Activated CD8-positive, alpha-beta T cell treated with anti-CD3 and anti-CD28 coated beads for 36 hours (primary cell): ENCODE measurements at regions not wholly inside any gene's neighbourhood (a gene's known extent, or its start where the extent isn't known, plus 50 kb on each side); places are given as distances from the start of the nearest gene placed in this dataset.

Source experiments
- ATAC-seq: fragments of 200-7000 bp; cut with Tn5 transposase; one replicate; pipeline ENCODE4 v1.10.0; 2021; ENCODE audit warnings: mild to moderate bottlenecking, moderate library complexity
- CTCF ChIA-PET: fragments of 350-600 bp; sonication (Branson Sonifier 250); formaldehyde crosslinking; loops from one replicate; lab custom pipeline; 2021; ENCODE audit warnings: antibody characterized with exemption; lab: Charles Lee
- POLR2A ChIA-PET: fragments of 350-600 bp; sonication (Branson Sonifier 250); formaldehyde crosslinking; loops from one replicate; lab custom pipeline; 2021; ENCODE audit warnings: antibody characterized with exemption; lab: Charles Lee
- DNase-seq: peaks from one replicate; pipeline ENCODE4 v3.0.0-alpha.2; 2020
- H3K27ac Mint-ChIP-seq: one replicate; pipeline ENCODE4 v1.8.0; 2021; ENCODE audit warnings: mild to moderate bottlenecking, mixed read lengths
- H3K27me3 Mint-ChIP-seq: one replicate; pipeline ENCODE4 v1.8.0; 2021; ENCODE audit warnings: mixed read lengths
- H3K36me3 Mint-ChIP-seq: one replicate; pipeline ENCODE4 v1.8.0; 2021; ENCODE audit warnings: low read depth, mixed read lengths
- H3K4me1 Mint-ChIP-seq: one replicate; pipeline ENCODE4 v1.8.0; 2021; ENCODE audit warnings: low read depth, mixed read lengths
- H3K4me3 Mint-ChIP-seq: one replicate; pipeline ENCODE4 v1.8.0; 2021; ENCODE audit warnings: mild to moderate bottlenecking, moderate library complexity, mixed read lengths
- H3K9me3 Mint-ChIP-seq: one replicate; pipeline ENCODE4 v1.8.0; 2021; ENCODE audit warnings: mixed read lengths
- intact Hi-C: fragments of 100-400 bp; cut with micrococcal nuclease; formaldehyde crosslinking; loops from one replicate; pipeline ENCODE4 v1.10.0; 2022
- TF ChIP-seq, protein P1 (sequence below): fragments of 200-600 bp; IDR thresholded peaks from one replicate; pipeline ENCODE4 v1.8.0; 2022; ENCODE audit warnings: antibody characterized with exemption, mild to moderate bottlenecking

DNA sequence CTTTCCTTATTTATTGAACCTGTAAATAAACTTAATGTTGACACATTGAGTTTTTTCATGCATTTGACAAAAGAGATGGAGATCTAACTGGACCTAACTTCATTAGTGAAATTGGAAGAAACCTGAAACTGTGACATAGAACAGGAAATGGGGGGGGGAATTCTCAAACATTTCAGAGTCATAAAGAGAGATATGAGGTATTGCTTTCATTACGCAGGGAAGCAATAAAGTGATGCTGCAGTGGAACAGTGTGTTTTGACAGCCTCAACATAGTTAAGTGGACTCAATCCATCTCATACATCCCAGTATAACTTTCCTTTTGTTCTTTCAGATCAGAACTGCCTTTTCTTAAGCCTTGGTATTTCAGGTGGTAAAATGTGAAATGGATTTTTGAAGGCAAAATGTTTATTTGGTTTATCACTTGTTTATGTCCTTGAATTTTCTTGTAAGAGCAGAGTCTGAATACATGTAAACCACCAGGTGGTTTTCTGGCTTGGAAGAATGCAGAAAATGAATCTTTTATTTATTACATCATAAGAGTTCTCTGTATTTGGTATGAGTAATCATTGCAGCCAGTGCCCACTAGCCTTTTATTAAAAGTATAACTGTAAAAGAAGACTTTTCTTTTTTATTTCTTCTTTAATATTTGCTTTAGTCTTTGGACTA, 132.5 kb downstream of the ZNF326 start:
- no peak overlapping the region for H3K27ac Mint-ChIP-seq
- POLR2A ChIA-PET = no interaction called here

GRCh38 chr1:90126834-90127233, 131.9 kb downstream of the ZNF326 start:
- H3K36me3 Mint-ChIP-seq = no peaks in the 10 kb centered on the region
- ChIA-PET POLR2A (no interaction called here), CTCF (no interaction called here)
- no peak for DNase-seq
- H3K4me3 Mint-ChIP-seq = no peak overlapping the region
- H3K4me1 Mint-ChIP-seq = peaks cover 6% of the 10 kb centered on the region
- no peak for ATAC-seq
- TF ChIP-seq, protein P1, sequence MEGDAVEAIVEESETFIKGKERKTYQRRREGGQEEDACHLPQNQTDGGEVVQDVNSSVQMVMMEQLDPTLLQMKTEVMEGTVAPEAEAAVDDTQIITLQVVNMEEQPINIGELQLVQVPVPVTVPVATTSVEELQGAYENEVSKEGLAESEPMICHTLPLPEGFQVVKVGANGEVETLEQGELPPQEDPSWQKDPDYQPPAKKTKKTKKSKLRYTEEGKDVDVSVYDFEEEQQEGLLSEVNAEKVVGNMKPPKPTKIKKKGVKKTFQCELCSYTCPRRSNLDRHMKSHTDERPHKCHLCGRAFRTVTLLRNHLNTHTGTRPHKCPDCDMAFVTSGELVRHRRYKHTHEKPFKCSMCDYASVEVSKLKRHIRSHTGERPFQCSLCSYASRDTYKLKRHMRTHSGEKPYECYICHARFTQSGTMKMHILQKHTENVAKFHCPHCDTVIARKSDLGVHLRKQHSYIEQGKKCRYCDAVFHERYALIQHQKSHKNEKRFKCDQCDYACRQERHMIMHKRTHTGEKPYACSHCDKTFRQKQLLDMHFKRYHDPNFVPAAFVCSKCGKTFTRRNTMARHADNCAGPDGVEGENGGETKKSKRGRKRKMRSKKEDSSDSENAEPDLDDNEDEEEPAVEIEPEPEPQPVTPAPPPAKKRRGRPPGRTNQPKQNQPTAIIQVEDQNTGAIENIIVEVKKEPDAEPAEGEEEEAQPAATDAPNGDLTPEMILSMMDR = no peak
- no peaks in the 10 kb centered on the region for H3K9me3 Mint-ChIP-seq
- H3K27me3 Mint-ChIP-seq = peaks cover 11% of the 10 kb centered on the region
- H3K27ac Mint-ChIP-seq = no peak overlapping the region
- intact Hi-C loops = no loop called here

More for the DNA sequence above, 132.5 kb downstream of the ZNF326 start:
- TF ChIP-seq, protein P1 = no peak
- no peak for ATAC-seq
- Mint-ChIP-seq H3K9me3 (no peaks in the 10 kb centered on the region), H3K36me3 (no peaks in the 10 kb centered on the region), H3K27me3 (peaks cover 10% of the 10 kb centered on the region), H3K4me3 (no peak overlapping the region), H3K4me1 (peaks cover 6% of the 10 kb centered on the region)
- intact Hi-C loops = no loop called here
- DNase-seq = no peak
- CTCF ChIA-PET = no interaction called here

DNA sequence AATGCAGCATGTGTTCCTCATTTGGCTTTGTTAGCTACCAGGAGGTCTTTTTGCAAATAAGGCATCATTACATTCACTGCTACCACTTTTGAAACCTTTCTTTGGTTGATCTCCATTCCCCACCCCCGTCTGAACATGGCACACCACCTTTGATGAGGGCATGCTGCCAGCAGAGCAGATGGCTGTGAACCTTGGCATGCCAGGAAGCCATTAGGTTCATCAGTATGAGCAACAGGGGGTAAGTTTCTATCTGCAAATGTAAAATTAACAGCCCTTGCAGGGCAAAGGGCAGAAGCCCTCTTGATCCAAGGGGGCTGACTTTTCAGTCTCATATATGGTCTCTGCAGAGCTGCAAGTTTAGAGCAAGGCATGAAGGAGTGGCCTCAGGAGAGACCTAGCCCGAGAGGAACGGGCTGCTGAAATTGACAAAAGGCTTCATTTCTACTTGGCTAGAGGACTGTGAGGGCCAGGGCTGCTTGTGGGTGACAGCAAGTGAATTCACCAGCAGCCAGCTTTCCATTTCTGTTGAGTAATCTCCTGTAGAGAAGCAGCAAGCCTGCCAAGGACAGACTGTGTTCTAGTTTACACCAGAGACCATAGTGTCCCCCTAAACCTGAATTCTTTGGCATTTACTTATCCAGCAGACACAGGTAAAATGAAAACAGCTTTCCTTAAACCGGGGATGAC, 127.9 kb downstream of the ZNF326 start:
- Mint-ChIP-seq H3K4me1 (peaks cover 6% of the 10 kb centered on the region), H3K36me3 (no peaks in the 10 kb centered on the region), H3K9me3 (no peaks in the 10 kb centered on the region), H3K27me3 (peaks cover 9% of the 10 kb centered on the region), H3K27ac (no peak overlapping the region), H3K4me3 (no peak overlapping the region)
- DNase-seq (no peak), ATAC-seq (no peak)
- ChIA-PET POLR2A (no interaction called here), CTCF (no interaction called here)
- intact Hi-C loops = no loop called here
- TF ChIP-seq, protein P1 = no peak

GRCh38 chr1:90114521-90115141, 119.7 kb downstream of the ZNF326 start:
- no peaks in the 10 kb centered on the region for H3K9me3 Mint-ChIP-seq
- no peak overlapping the region for H3K27ac Mint-ChIP-seq
- DNase-seq (no peak), ATAC-seq (no peak)
- CTCF ChIA-PET = interaction anchor here (0.8 to 1.5 kb wide), 4 partner anchors 13 to 99 kb away, joined by 3 to 5 read pairs (median 4); no protein-coding TSS in a partner anchor
- H3K36me3 Mint-ChIP-seq = no peaks in the 10 kb centered on the region
- POLR2A ChIA-PET = no interaction called here
- no peak overlapping the region for H3K4me3 Mint-ChIP-seq
- peaks cover 21% of the 10 kb centered on the region for H3K27me3 Mint-ChIP-seq
- intact Hi-C loops = no loop called here
- TF ChIP-seq, protein P1 = peak; percentile 70
- no peaks in the 10 kb centered on the region for H3K4me1 Mint-ChIP-seq

- ATAC-seq (no peak), DNase-seq (no peak)
- TF ChIP-seq, protein P1 = no peak
- no peaks in the 10 kb centered on the region for H3K9me3 Mint-ChIP-seq
- intact Hi-C loops = no loop called here
- ChIA-PET POLR2A (no interaction called here), CTCF (no interaction called here)
- H3K27ac Mint-ChIP-seq = no peak overlapping the region
- H3K27me3 Mint-ChIP-seq = peaks cover 19% of the 10 kb centered on the region
- no peak overlapping the region for H3K4me3 Mint-ChIP-seq
- no peaks in the 10 kb centered on the region for H3K36me3 Mint-ChIP-seq
- no peaks in the 10 kb centered on the region for H3K4me1 Mint-ChIP-seq
Observed at GRCh38 chr1:90107990-90108389, 113.1 kb downstream of the ZNF326 start.
